ENCODE measurements at regions not wholly inside any gene's neighbourhood (a gene's known extent, or its start where the extent isn't known, plus 50 kb on each side); places are given as distances from the start of the nearest gene placed in this dataset.

DNA sequence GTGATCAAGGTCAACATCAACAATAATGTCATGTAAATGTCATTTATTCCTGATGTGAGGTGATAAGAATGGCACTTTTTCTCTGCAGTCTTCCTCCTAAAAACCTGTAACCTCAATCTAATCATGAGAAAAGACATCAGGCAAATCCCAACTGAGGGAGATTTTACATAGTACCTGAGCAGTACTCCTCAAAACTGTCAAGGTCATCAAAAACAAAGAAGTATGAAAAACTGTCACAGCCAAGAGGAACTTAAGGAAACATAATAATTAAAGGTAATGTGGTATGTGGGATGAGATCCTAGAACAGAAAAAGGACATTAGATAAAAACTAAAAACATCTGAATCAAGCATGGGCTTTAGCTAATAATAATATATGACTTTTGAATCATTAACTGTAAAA, 140.9 kb upstream of the GRM7 start:
- TF ChIP-seq CTCF (IDR thresholded peaks at IDR 0.05) (no peak), POLR2A (IDR thresholded peaks at IDR 0.05) (no peak)
